ENCODE measurements at regions not wholly inside any gene's neighbourhood (a gene's known extent, or its start where the extent isn't known, plus 50 kb on each side); places are given as distances from the start of the nearest gene placed in this dataset.
"Not testable (repeated sequence)": the region's sequence is repeated elsewhere in the genome, so short reads cannot be mapped to it uniquely, and the experiment has no call there.

- DNase-seq (ENCODE audit: low spot score) = no peak
These were observed 401.8 kb downstream of the BTG1 start for GRCh38 chr12:91743704-91744321.

- DNase-seq (ENCODE audit: low spot score) = no peak
These were observed 402.4 kb downstream of the BTG1 start for GRCh38 chr12:91743280-91743679.

DNA sequence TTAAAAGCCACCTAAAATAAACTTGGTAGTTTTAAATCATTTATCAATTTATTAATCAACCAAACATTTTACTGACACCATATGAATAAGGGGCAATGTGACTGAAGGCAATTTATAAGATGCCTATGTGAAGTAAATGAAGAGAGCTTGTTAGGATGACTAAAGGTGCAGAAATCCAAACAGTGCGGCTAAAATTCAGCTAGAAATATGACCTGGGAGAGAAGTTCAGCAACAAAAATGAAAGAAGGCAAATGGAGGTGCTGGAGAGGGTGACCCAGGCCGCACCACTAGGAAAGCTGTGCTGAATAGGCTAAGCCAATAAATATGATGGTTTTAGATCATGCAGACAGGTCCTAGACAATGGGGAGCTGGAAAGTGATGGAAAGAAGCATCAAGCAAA is 403.7 kb downstream of the BTG1 start:
- no peak for DNase-seq (ENCODE audit: low spot score)

DNA sequence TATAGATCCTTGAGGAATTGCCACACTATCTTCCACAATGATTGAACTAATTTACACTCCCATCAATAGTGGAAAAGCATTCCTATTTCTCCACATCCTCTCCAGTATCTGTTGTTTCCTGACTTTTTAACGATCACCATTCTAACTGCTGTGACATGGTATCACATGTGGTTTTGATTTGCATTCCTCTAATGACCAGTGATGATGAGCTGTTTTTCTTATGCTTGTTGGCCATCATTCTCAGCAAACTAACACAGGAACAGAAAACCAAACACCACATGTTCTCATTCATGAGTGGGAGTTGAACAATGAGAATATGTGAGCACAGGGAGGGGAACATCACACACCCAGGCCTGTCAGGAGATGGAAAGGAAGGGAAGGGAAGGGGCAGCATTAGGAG is 411.8 kb downstream of the BTG1 start:
- not testable (repeated sequence) for DNase-seq (ENCODE audit: low spot score)

DNA sequence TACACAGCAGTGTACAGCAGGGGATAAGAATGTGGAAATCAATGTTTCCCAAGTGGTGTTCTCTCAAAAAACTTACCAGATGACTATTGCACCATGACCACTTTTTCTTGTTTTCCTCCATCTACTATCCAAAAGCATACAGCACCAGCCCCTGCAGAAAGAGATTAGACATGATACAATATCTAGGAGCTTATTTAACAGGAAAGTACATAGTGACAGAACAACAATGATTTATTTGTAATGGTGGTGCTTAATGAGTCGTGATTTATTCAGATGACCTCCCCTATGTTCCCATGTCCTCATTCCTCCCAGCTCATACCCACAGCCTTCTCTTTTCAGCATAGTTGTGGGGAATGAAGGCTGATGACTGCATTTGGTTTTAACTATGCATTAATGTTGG is 413.6 kb downstream of the BTG1 start:
- no peak for DNase-seq (ENCODE audit: low spot score)

- DNase-seq (ENCODE audit: low spot score) = no peak
These were observed 416.1 kb downstream of the BTG1 start for GRCh38 chr12:91729543-91729942.

DNA sequence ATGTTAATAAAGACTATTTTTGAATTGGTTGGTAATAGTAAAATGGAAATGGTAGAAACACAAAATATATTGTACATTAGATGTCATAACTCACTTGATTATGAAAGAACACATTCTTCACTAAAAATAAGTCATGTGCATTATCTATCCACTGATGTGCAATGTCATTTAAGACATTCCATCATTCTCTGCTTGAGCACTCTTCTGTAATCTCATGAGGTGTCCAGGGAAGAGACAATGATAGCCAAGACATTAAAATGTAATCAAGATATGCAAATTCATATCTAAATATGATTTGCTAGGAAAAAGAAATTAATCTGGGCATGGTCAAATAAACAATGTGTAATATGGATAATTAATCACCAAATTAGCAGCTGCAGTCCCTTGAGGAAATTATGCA is 422.5 kb downstream of the BTG1 start:
- DNase-seq (ENCODE audit: low spot score) = no peak

- DNase-seq (ENCODE audit: low spot score) = no peak
These were observed 423.6 kb downstream of the BTG1 start for GRCh38 chr12:91722072-91722471.

- no peak for DNase-seq (ENCODE audit: low spot score)
These were observed 424.6 kb downstream of the BTG1 start for GRCh38 chr12:91721023-91721422.

DNA sequence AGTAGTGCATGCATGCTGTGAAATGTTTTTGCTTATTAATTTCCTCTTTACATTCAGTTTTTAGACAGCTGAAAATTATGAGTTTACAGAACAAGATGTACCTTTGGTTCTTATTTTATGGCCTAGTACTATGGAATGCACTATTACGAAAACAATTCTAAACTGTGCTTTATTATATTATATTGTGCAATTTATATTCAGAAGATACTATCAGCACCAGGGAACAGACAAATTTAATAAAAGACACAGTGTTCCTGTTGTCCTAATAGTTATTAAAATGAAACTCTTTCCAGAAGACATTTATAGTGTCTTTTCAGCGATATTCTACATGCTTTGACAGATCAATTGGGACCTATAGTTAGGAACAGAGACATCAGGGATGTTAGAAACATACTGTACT is 427.3 kb downstream of the BTG1 start:
- DNase-seq (ENCODE audit: low spot score) = no peak

- no peak for DNase-seq (ENCODE audit: low spot score)
These were observed 427.8 kb downstream of the BTG1 start for GRCh38 chr12:91717804-91718203.

- DNase-seq (ENCODE audit: low spot score) = not testable (repeated sequence)
These were observed 433.7 kb downstream of the BTG1 start for GRCh38 chr12:91711925-91712324.

DNA sequence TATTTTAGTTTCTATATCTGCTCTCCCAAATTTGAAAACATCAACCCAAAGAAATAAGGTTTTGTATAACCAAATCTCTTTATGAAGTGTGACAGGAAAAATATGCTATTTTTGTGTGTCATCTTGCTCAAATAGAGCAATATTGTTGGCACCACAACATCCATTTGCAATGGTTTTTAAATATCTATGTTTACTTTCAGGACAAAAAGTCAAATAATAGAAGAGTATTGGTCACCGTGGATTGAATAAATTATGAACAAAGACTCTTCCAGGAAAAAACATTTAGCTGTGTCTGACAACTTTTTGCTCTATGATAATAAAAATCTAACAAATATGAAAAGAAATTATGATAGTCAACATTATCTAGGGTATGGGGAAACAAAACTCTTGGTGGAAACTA is 439.2 kb downstream of the BTG1 start:
- DNase-seq (ENCODE audit: low spot score) = no peak

- DNase-seq (ENCODE audit: low spot score) = no peak
These were observed 441.2 kb downstream of the BTG1 start for GRCh38 chr12:91704446-91704845.

GRCh38 chr12:91703491-91704283 is 442.0 kb downstream of the BTG1 start:
- no peak for DNase-seq (ENCODE audit: low spot score)

GRCh38 chr12:91702843-91703425 is 442.7 kb downstream of the BTG1 start:
- no peak for DNase-seq (ENCODE audit: low spot score)

DNA sequence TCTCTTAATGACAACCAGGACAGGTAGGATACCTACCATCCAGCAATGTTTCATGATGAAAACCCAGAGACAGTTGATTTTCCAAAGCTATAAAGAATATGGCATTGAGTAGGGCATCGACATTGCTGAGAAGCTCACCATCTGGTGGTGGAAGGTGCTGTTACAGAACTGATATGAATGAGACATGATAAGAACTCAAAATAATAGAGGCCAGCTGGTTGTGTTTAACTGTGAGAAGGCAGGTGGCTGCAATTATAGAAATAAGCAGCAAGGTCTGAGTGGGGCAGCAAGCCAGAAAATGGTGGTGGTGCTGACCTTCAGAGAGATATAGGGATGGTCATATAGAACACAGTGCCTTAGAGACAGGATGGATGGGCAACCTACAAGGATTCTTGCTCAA is 449.7 kb downstream of the BTG1 start:
- no peak for DNase-seq (ENCODE audit: low spot score)

DNA sequence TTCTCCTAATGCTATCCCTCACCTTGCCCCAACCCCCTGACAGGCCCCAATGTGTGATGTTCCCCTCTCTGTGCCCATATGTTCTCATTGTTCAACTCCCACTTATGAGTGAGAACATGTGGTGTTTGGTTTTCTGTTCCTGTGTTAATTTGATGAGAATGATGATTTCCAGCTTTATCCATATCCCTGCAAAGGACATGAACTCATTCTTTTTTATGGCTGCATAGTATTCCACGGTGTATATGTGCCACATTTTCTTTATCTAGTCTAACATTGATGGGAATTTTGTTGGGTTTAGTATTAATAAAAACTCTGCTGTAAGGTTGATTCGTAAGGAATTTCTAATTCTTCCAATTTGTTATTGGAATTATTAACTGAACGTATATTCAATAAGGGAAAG is 450.2 kb downstream of the BTG1 start:
- not testable (repeated sequence) for DNase-seq (ENCODE audit: low spot score)

- DNase-seq (ENCODE audit: low spot score) = no peak
These were observed 455.1 kb downstream of the BTG1 start for GRCh38 chr12:91690531-91690930.

- no peak for DNase-seq (ENCODE audit: low spot score)
These were observed 458.3 kb downstream of the BTG1 start for GRCh38 chr12:91687052-91688017.

DNA sequence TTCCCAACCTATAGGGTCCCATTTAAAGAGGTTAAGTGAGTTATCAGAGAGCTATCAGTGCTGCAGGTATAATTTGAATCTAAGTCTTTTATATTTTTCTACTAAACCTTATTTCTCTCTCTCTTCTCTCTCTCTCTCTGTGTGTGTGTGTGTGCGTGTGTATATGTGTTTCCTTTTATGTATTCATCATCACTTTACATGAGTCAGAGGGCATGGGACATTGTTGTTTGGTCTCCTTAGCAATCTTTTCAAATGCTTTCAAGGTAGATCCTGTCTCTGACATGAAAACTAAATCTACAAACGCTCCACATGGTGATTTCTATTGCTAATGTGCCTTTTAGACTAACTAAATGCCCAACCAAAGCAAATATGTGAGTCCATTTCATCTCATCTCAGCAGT is 459.7 kb downstream of the BTG1 start:
- no peak for DNase-seq (ENCODE audit: low spot score)

DNA sequence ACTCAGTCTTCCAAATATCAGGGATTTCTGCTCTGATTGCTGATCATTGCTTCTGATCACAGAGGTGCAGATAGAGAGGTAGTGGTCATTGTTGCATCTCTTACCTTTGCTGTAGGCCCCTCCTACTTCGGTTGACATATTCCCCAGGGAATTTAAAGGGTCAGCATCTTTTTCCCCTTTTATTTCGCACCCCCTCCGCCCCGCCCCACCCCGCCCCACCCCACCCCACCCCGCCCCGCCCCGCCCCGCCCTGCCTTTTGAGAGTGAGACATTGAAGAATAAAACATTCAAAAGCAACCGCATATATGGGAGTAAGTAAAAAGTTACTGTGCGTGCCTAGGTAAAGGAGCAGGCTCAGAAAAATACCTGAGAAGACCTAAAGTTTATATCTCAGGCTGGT is 463.9 kb downstream of the BTG1 start:
- DNase-seq (ENCODE audit: low spot score) = no peak
